SJCRH30 (cell line): ENCODE measurements at regions not wholly inside any gene's neighbourhood (a gene's known extent, or its start where the extent isn't known, plus 50 kb on each side); places are given as distances from the start of the nearest gene placed in this dataset.
A peak's percentile ranks its signal among the peaks of the same experiment; 100 is the strongest.
"Not testable (repeated sequence)": the region's sequence is repeated elsewhere in the genome, so short reads cannot be mapped to it uniquely, and the experiment has no call there.

Source experiments
- DNase-seq, 2 experiments: peaks; one replicate each; pipeline ENCODE4 v3.0.0-alpha.2; 2015 to 2020
- H3K27ac ChIP-seq: fragments of 250-450 bp; sonication (Bioruptor Pico); 2 replicates; pipeline ENCODE4 v1.5.1; 2020; ENCODE audit warnings: mild to moderate bottlenecking, moderate library complexity
- H3K27me3 ChIP-seq: fragments of 250-450 bp; sonication (Bioruptor Pico); 2 replicates; pipeline ENCODE4 v1.5.1; 2020; ENCODE audit warnings: mild to moderate bottlenecking, moderate library complexity
- H3K36me3 ChIP-seq: fragments of 250-450 bp; sonication (Bioruptor Pico); 2 replicates; pipeline ENCODE4 v1.5.1; 2020; ENCODE audit warnings: mild to moderate bottlenecking, moderate library complexity
- H3K4me1 ChIP-seq: fragments of 250-450 bp; sonication (Bioruptor Pico); 2 replicates; pipeline ENCODE4 v1.5.1; 2020; ENCODE audit warnings: mild to moderate bottlenecking, moderate library complexity
- H3K4me3 ChIP-seq: fragments of 250-450 bp; sonication (Bioruptor Pico); 2 replicates; pipeline ENCODE4 v1.5.1; 2020; ENCODE audit warnings: mild to moderate bottlenecking, moderate library complexity
- H3K9me3 ChIP-seq: fragments of 250-450 bp; sonication (Bioruptor Pico); replicated peaks from 2 replicates; pipeline ENCODE4 v1.5.1; 2020; ENCODE audit warnings: mild to moderate bottlenecking, moderate library complexity

DNA sequence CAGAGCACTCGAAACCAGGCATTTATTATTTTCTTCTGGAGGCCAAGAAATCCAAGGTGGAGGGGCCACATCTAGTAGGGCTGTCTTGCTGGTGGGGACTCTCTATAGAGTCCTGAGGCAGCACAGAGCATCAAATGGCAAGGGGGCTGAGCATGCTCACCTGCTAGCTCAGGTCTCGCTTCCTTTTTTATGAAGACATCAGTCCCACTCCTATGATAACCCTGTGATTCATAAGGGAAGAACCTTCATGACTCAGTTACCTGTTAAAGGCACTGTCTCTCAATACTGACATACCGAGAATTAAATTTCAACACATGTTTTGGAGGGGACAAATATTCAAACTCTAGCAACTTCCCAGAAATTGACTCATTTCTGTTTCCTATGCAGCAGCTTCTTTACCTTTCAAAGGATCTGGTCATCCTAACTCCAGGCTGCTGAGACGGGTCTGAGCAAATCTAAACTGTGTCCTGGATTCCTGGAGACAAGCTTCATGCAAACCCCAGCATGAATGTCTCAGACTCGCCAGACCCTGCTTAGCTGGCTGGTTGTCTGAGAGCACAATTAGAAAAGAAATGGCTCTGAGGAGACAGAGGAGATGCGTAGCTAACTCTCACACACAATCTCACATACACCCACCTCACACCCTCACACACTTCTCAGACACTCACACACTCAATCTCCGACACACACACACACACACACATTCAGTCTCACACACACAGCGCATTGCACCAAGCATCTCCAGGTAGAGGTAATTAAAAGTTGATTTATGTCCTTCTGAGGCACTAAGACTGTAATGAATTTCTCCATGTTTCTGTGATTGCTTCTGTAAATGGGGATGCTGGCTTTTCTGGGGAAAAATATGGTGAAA lies 280.8 kb downstream of the BCL2L11 start:
- DNase-seq, H3K4me1 ChIP-seq, H3K36me3 ChIP-seq, H3K27ac ChIP-seq, H3K27me3 ChIP-seq, H3K4me3 ChIP-seq, H3K9me3 ChIP-seq: not testable (repeated sequence)

GRCh38 chr2:111402450-111402849 lies 281.7 kb downstream of the BCL2L11 start:
- not testable (repeated sequence) for H3K9me3 ChIP-seq, H3K4me1 ChIP-seq, DNase-seq, H3K27ac ChIP-seq, H3K36me3 ChIP-seq, H3K27me3 ChIP-seq, H3K4me3 ChIP-seq

DNA sequence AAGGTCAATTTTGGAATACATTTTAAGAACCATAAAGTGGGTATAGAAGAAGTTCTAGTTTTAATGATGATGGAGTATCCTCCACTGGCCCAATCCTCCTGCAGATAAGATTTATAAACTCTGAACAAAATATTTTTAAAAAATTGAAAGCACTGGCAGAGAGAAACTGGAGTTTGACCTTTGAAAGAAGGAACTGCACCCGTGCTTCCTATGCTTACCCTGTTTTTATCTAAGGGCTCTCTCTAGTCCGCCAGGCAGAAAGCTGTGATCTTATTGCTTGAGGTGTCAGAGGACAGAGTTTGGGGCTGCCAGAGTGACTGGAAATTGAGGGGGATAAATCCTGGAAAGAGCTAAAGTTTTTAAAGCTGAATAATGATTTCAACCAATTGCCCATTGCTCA lies 282.6 kb downstream of the BCL2L11 start:
- H3K4me1 ChIP-seq, H3K36me3 ChIP-seq, H3K27ac ChIP-seq, H3K4me3 ChIP-seq, H3K27me3 ChIP-seq, H3K9me3 ChIP-seq, DNase-seq: not testable (repeated sequence)

DNA sequence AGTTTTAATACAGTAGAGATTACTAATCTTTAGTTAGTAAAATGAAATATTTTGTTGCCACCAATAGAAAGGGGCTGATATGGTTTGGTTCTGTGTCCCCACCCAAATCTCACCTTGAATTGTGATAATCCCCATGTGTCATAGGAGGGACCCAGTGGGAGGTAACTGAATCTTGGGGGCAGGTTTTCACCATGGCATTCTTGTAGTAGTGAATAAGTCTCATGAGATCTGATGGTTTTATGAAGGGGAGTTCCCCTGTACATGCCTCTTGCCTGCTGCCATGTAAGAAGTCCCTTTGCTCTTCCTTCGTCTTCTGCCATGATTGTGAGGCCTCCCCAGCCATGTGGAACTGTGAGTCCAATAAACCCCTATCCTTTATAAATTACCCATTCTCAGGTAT lies 285.9 kb downstream of the BCL2L11 start:
- not testable (repeated sequence) for H3K36me3 ChIP-seq, H3K27ac ChIP-seq, H3K4me1 ChIP-seq, H3K4me3 ChIP-seq, H3K27me3 ChIP-seq, DNase-seq, H3K9me3 ChIP-seq

GRCh38 chr2:111407632-111408194 lies 287.0 kb downstream of the BCL2L11 start:
- H3K9me3 ChIP-seq, H3K27ac ChIP-seq, H3K27me3 ChIP-seq, H3K4me3 ChIP-seq, H3K4me1 ChIP-seq, H3K36me3 ChIP-seq: not testable (repeated sequence)
- DNase-seq = peak; percentile 23 to 43

DNA sequence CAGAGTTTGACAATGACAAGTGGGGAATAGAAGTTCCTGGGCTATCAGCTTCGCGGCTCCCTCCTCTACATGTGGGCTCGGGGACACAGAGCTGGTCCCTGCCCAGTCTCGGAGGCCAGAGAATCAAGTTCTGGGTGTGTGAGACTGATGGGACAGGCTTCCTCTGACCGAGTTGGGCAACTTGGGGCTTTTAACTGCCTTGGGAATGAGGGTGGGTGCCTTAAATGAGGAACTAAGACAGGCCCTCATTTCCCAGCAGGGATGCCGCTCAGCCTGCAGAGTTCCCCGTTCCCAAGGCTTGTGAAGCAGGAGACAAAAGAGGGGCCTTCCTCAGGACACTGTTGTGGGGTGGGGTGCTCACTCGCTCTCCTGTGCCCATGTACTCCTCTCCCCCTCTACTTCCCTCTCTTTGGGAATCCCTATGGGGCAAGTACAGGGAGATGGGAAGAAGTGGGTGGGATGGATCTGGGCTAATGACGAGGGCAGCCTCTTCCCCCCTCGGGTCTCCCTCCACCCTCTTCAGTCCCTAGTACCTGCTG lies 290.2 kb downstream of the BCL2L11 start:
- not testable (repeated sequence) for H3K9me3 ChIP-seq, DNase-seq, H3K36me3 ChIP-seq, H3K27me3 ChIP-seq, H3K4me1 ChIP-seq, H3K27ac ChIP-seq, H3K4me3 ChIP-seq

DNA sequence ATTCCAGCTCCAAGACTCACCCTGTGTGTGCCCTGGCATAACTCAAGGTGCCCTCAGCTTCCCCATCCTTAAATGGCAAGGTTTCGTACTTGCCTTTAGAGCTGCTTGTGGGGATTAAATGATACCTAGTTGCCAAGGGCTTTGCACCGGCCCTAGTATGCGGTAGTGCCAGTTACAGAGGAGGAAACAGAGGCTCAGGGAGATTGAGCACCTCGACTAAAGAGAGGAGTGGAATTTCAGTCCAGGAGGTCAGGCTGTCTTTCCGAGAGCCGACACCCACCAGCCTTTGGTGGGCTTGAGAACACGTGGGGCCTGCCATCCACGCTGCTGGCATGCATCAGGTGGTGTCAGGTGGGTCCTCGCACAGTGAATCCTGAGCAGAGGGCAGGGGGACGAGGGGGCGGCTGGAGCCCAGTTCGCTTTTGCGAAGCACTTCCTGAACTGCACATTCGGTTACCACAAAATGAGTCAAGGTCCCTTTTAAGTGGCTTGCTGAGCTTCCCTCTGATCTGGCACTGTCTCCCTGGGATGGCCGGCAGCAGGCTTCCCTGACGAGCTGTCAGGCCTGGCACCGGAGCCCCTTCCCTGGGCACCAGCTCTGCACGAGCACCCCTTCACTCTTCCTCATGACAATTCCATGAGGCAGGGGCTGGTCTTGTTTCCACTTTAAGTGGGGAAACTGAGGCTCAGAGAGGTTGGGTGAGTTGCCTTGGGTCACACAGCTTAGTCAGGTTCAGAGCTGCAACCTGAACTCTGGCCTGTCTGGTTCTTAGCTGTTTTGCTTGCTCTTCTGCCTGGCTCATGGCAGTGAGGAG lies 291.4 kb downstream of the BCL2L11 start:
- not testable (repeated sequence) for H3K27ac ChIP-seq, H3K36me3 ChIP-seq, H3K4me3 ChIP-seq

GRCh38 chr2:111412841-111413650 lies 292.3 kb downstream of the BCL2L11 start:
- not testable (repeated sequence) for DNase-seq, H3K9me3 ChIP-seq, H3K4me3 ChIP-seq, H3K4me1 ChIP-seq, H3K27me3 ChIP-seq, H3K27ac ChIP-seq, H3K36me3 ChIP-seq

More for the DNA sequence above, 291.4 kb downstream of the BCL2L11 start:
- H3K27me3 ChIP-seq, H3K9me3 ChIP-seq, DNase-seq, H3K4me1 ChIP-seq: not testable (repeated sequence)

DNA sequence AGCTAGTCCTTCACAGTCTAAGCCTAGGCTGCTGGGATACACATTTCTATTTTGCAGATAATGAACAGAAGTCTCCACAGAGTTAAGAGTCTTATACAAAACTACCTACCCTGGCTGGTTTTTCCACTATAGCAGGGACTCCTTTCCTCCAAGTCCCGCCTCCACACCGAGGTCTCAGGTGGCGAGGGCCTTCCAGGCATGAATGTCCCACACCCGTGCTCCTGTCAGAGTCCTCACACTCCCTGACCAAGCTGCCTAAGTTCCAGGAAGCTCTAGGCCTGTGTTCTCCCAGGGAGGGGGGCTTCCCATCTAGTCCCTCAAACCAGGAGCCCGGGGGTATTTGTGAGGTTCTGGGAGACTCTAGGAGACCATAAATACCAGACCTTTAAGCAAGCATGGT lies 293.2 kb downstream of the BCL2L11 start:
- not testable (repeated sequence) for H3K27me3 ChIP-seq, H3K4me3 ChIP-seq, H3K4me1 ChIP-seq, H3K27ac ChIP-seq, H3K36me3 ChIP-seq, H3K9me3 ChIP-seq, DNase-seq

DNA sequence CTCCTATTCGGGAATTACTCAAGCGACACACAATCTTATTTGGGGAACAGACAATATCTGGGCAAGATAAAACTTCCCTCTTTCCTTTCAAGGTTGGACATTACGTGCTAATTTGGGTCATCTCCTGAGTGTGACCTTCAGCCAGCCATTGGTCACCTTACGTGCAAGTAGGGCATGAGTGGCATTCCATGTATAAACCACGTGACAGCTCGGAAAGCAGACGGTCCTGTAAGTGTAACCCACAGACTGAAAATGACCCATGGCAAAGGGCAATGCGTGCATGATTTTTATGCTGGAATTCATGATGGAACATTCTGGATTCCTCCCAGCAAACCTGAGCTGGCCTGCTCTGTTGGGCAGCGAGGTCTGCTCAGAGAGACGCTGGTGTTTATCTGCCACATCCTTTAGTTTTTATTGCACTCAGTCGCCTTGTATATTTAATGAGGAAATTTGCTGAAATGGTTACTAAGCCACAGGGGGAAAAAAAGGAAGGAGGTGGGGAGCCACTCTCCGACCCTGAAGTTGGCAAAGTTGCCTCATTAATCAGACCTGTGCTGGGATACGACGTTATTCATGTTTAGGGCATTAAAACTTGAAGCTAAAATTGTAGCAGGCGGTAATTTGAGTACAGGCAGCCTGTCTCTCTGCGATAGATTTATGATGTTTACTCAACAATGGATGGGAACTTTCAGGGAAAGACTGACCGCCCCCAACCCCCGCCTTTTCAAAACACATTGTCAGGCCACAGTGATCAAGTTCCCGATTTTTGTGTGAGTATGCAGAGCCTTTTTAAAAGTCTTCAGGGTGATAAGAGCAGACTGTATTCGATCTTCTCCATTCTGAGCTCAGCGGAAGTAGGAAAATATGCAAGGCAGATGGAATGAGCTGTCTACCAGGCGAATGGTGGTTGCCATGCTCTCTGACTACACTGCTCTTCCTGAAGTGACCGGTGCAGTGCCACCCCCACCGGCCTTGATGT lies 295.3 kb downstream of the BCL2L11 start:
- not testable (repeated sequence) for H3K36me3 ChIP-seq, DNase-seq, H3K27me3 ChIP-seq, H3K9me3 ChIP-seq, H3K4me3 ChIP-seq, H3K4me1 ChIP-seq, H3K27ac ChIP-seq

DNA sequence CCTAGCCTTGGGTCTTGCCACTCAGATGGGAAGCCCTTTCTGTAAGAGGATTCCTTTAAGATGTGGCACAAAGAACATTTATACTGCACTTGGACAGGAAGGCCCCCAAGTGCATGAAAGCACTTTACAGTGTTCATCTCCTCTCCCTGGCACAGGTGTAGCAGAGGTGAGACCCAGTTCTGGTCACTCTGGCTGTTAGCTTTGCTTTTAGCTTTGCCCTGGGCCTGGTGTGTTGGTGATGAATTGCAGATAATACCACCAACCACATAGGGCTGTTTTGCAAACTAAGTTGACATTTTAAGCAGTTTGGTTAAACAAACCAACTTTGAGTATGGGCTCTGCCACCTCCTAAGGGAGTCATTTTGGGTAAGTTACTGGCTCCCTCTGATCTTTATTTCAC lies 296.3 kb downstream of the BCL2L11 start:
- not testable (repeated sequence) for H3K4me3 ChIP-seq, H3K36me3 ChIP-seq, DNase-seq, H3K27me3 ChIP-seq, H3K27ac ChIP-seq, H3K9me3 ChIP-seq, H3K4me1 ChIP-seq

DNA sequence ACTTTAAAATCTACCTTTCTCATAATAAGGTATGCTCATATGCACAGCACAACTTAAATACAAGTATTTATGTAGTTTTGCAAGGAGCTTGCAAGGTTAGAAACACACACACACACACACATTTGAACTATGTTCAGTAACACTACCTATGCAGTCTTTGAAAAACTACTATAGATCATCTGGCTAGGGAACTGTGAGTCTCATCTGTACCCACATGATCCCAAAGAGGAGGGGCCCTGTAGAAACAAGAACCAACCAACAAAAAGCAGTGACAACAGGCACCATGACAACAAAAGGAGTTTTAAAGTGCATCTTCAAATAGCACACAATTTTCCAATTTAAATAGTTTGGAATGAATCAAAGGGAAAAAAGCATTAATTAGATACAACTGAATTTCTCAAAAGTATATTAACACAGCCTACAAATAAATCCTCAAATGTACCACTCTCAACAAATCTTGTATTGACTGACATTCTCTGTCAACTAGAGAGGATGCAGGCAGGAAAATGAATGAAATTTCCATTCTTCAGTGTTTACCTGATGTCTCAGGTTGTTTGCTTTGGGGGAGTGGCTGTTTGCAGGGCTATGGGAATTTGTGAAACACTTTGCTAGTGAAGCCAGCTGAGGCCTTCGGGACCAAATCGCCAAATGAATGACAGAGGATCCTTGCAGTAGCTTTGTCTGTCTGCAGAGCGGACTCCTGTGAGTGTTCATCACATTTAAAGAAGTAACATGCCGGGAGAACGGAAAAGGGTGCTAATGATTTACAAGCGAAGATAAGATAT lies 297.6 kb downstream of the BCL2L11 start:
- H3K27ac ChIP-seq, H3K27me3 ChIP-seq, H3K4me3 ChIP-seq: not testable (repeated sequence)

DNA sequence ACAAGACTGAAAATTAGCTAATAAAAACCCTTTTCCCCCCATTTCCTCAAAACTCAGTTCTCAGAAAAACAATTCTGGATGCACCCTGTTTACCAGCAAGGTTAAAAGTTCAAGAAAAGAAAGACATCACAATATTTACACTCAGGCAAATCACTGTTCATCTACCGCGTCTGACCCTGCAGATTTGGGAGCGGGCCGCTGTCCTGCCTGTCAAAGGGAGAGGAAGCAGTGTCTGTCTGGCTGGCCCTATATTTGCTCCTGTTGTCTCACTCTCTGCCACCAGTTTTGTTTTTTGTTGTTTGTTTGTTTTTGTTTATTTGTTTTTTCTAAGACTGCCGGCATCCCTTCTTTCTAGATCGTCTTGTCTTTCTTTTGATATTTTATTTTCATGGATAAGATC lies 299.4 kb downstream of the BCL2L11 start:
- H3K4me1 ChIP-seq, H3K27me3 ChIP-seq, H3K36me3 ChIP-seq, H3K27ac ChIP-seq, H3K4me3 ChIP-seq, H3K9me3 ChIP-seq, DNase-seq: not testable (repeated sequence)

More for the DNA sequence above, 297.6 kb downstream of the BCL2L11 start:
- not testable (repeated sequence) for DNase-seq, H3K9me3 ChIP-seq, H3K36me3 ChIP-seq, H3K4me1 ChIP-seq
